NCI-H187 (cell line): ENCODE measurements at regions not wholly inside any gene's neighbourhood (a gene's known extent, or its start where the extent isn't known, plus 50 kb on each side); places are given as distances from the start of the nearest gene placed in this dataset.

Source experiments
- DNase-seq, 2 experiments: peaks; one replicate each; lab custom pipeline; 2025; lab: John Stamatoyannopoulos, UW

GRCh38 chr6:67391955-67392354, 1243.1 kb upstream of the ADGRB3 start:
- DNase-seq = no peak

GRCh38 chr6:67369679-67370078, 1265.4 kb upstream of the ADGRB3 start:
- no peak for DNase-seq

GRCh38 chr6:67362976-67363375, 1272.1 kb upstream of the ADGRB3 start:
- no peak for DNase-seq

GRCh38 chr6:67361264-67361663, 1273.8 kb upstream of the ADGRB3 start:
- DNase-seq = no peak

DNA sequence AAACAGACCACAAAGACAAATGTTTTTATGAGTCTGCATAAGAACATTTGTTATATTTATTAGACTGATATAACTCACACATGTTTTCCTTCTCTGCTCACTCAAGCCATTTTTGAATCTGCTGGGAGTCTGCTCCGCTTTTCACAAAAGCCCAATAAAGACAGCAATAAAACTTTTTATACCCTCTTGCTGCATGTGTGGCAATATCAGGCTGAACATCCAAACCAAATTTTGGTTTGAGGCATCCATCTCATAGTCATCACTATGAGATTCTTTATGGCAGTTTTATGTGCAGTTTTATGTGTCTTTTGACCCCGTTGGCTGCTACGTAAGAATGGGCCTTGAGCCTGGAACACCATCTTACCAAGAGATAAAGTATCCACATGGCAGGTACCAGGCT, 1276.8 kb upstream of the ADGRB3 start:
- DNase-seq = no peak

GRCh38 chr6:67353861-67354260, 1281.2 kb upstream of the ADGRB3 start:
- DNase-seq = no peak

GRCh38 chr6:67352717-67353116, 1282.4 kb upstream of the ADGRB3 start:
- DNase-seq = no peak

DNA sequence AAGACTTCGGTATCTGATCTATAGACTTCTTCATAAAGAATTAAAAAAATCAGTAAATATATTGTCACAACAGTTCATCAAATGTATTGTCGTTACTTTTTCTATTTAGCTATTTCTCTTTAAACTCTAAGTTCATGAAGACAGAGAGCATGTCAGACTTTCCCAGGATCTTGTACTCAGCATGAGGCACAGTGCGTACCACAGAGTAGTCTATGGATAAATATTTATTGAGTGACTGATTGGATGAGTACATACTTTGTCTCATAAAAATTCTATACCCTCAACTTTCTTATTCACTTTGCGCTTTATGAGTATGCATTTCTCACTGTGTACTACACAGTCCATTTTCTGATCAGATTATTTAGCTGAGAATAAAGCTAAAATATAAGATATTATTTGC, 1284.4 kb upstream of the ADGRB3 start:
- DNase-seq = no peak

GRCh38 chr6:67345946-67346345, 1289.1 kb upstream of the ADGRB3 start:
- no peak for DNase-seq

GRCh38 chr6:67336014-67336413, 1299.1 kb upstream of the ADGRB3 start:
- DNase-seq = no peak

- DNase-seq = no peak
These were observed 1303.8 kb upstream of the ADGRB3 start for GRCh38 chr6:67331304-67331703.

- no peak for DNase-seq
These were observed 1306.8 kb upstream of the ADGRB3 start for GRCh38 chr6:67328269-67328668.

DNA sequence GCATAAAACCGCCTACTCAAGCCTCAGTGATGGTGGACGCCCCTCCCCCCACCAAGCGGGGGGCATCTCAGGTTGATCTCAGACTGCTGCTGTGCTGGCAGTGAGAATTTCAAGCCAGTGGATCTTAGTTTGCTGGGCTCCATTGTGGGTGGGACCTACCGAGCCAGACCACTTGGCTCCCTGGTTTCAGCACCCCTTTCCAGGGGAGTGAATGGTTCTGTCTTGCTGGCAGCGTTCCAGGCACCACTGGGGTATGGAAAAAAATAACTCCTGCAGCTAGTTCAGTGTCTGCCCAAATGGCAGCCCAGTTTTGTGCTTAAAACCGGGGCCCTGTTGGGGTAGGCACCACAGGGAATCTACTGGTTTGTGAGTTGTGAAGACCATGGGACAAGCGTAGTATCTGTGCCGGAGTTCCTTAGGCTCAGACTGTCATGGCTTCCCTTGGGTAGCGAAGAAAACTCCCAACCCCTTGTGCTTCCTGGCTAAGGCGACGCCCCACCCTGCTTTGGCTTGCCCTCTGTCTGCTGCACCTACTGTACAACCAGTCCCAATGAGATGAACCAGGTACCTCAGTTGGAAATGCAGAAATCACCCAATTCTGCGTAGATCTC, 1334.5 kb upstream of the ADGRB3 start:
- DNase-seq = no peak

GRCh38 chr6:67292169-67292568, 1342.9 kb upstream of the ADGRB3 start:
- DNase-seq = no peak

GRCh38 chr6:67287566-67287965, 1347.5 kb upstream of the ADGRB3 start:
- DNase-seq = no peak

DNA sequence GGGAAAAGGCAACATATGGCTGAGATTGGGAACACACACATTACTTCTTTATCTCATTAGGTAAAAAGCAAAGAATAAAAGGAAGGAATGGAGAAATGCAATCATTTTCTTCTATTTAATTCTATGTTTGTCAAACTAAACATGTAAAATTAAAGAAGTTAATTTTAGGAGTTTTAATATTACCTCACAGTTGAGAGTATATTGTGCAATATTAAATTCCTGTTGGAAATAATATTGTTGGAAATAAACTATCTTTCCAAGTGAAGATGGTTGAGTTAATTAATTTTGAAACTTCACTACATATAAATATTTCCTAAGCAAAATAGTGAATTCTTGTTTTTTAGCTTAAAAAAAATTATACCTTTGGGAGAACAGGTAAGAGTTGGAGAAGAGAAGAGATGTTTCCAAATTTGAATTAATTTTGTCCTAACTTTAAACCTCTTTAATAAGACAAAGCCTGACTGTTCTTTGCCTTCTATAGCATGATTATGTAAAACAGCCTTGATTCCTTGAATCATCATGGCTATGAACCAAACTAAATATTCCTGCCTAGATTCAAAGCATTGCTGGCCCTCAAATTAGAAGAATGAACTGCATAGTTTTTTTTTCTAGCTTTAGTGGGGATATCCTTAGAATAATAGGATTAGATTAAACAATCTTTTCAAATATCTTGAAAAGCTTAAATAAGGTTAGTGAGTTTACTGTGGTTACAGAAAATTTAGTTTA, 1349.1 kb upstream of the ADGRB3 start:
- DNase-seq = no peak

DNA sequence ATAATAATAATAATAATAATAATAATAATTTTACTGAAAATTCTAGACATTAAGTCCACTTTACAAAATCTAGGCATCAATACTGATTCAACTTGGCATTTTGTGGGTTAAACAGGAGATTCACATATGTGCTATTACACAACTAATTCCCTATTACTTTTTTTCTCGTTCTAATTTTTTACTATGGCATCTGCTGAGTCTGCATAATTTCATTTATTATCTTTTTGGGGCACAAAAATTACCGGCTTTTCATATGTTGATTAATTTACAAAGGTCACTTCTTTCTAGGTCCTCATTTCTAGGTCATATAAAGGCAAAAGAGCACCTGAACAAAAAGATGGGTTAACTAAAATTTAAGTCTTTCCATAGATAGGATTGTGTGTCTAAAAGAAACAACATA, 1357.8 kb upstream of the ADGRB3 start:
- no peak for DNase-seq

GRCh38 chr6:67265996-67266921, 1368.8 kb upstream of the ADGRB3 start:
- DNase-seq = no peak

DNA sequence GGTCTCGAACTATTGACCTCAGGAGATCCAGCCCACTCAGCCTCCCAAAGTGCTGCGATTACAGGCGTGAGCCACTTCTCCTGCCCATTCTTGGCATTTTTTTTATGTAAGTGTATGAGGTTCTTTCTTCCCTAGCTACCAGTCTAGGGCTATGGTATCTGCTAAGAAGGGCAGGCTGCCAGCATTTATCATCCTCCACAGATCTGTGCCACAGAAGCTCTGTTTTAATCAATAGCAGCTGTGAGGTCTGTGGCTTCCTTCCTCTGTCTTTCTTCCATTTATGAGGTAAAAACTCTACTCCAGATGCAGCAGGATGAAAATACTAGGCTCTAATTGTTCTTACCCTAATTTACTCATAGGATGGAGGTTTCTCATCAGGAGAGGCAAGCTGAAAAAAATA, 1382.4 kb upstream of the ADGRB3 start:
- DNase-seq = no peak

DNA sequence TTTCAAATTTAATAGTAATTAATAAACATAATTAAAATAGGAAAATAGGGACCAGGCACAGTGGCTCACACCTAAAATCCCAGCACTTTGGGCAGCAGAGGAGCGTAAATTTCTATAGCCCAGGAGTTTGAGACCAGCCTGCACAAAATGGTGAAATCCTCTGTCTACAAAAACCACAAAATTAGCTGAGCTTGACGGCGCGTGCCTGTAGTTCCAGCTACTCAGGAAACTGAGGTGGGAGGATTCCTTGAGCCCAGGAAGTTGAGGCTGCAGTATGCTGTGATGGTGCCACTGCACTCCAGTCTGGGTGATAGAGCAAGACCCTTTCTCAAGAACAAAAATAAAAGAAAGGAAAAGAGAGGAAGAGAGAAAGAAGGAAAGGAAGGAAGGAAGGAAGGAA, 1387.0 kb upstream of the ADGRB3 start:
- no peak for DNase-seq

GRCh38 chr6:67244037-67244436, 1391.0 kb upstream of the ADGRB3 start:
- DNase-seq = no peak

DNA sequence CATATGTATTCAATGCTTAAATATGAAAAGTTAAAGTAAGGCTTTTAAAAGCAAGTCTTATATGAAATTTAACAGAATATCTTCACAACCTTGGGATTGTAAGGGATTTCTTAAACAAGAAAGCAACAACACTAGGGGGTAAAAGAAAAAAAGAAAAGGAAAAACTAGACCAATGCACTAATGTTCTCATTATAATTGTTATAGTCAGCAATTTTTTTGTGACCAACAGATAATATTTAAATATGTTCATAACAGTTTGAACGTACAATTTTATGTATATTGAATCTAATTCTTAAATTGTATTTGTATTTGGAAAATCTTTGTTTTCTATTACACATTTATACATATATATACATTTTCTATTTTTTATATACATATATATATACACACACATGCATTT, 1397.8 kb upstream of the ADGRB3 start:
- DNase-seq = no peak

DNA sequence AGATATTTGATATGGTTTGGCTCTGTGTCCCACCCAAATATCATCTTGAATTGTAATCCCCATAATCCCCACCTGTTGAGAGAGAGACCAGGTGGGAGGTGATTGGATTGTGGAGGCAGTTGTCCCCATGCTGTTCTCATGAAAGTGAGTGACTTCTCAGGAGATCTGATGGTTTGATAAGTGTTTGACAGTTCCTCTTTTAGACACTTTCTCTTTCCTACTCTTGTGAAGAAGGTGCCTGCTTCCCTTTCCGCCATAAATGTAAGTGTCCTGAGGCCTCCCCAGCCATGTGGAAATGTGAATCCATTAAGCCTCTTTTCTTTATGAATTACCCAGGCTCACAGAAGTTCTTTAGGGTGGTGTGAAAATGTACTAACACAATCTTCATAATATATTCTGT, 1404.0 kb upstream of the ADGRB3 start:
- DNase-seq = no peak
